ENCODE measurements at regions not wholly inside any gene's neighbourhood (a gene's known extent, or its start where the extent isn't known, plus 50 kb on each side); places are given as distances from the start of the nearest gene placed in this dataset.

DNA sequence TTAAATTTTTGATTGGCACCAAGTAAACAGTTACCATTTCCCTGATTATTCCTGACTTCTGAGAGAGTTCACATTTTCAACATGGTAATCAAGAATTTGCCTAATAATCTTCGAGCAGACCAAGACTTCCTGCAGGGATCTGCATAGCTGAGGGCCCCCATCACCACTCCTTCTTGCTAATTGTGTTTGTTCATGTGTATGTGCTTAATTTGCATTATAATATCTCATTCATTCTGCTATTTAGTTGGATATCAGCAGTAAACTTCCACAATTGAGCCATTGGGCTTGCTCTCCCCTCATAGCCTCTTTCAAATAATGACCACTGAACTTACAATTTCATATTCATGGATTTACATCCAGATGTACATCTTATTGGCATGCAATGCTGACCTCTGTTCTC, 292.5 kb downstream of the SPATA18 start (continued):
- TF ChIP-seq EGR1 (IDR thresholded peaks at IDR 0.05; ENCODE audit: borderline replicate concordance, low read depth, low read length) = no peak
- TF ChIP-seq JUND (IDR thresholded peaks at IDR 0.05; ENCODE audit: low read length) = no peak
- TF ChIP-seq FOSL1 (IDR thresholded peaks at IDR 0.05; ENCODE audit: insufficient read depth, low read depth, low read length) = no peak
- TF ChIP-seq, protein P1, sequence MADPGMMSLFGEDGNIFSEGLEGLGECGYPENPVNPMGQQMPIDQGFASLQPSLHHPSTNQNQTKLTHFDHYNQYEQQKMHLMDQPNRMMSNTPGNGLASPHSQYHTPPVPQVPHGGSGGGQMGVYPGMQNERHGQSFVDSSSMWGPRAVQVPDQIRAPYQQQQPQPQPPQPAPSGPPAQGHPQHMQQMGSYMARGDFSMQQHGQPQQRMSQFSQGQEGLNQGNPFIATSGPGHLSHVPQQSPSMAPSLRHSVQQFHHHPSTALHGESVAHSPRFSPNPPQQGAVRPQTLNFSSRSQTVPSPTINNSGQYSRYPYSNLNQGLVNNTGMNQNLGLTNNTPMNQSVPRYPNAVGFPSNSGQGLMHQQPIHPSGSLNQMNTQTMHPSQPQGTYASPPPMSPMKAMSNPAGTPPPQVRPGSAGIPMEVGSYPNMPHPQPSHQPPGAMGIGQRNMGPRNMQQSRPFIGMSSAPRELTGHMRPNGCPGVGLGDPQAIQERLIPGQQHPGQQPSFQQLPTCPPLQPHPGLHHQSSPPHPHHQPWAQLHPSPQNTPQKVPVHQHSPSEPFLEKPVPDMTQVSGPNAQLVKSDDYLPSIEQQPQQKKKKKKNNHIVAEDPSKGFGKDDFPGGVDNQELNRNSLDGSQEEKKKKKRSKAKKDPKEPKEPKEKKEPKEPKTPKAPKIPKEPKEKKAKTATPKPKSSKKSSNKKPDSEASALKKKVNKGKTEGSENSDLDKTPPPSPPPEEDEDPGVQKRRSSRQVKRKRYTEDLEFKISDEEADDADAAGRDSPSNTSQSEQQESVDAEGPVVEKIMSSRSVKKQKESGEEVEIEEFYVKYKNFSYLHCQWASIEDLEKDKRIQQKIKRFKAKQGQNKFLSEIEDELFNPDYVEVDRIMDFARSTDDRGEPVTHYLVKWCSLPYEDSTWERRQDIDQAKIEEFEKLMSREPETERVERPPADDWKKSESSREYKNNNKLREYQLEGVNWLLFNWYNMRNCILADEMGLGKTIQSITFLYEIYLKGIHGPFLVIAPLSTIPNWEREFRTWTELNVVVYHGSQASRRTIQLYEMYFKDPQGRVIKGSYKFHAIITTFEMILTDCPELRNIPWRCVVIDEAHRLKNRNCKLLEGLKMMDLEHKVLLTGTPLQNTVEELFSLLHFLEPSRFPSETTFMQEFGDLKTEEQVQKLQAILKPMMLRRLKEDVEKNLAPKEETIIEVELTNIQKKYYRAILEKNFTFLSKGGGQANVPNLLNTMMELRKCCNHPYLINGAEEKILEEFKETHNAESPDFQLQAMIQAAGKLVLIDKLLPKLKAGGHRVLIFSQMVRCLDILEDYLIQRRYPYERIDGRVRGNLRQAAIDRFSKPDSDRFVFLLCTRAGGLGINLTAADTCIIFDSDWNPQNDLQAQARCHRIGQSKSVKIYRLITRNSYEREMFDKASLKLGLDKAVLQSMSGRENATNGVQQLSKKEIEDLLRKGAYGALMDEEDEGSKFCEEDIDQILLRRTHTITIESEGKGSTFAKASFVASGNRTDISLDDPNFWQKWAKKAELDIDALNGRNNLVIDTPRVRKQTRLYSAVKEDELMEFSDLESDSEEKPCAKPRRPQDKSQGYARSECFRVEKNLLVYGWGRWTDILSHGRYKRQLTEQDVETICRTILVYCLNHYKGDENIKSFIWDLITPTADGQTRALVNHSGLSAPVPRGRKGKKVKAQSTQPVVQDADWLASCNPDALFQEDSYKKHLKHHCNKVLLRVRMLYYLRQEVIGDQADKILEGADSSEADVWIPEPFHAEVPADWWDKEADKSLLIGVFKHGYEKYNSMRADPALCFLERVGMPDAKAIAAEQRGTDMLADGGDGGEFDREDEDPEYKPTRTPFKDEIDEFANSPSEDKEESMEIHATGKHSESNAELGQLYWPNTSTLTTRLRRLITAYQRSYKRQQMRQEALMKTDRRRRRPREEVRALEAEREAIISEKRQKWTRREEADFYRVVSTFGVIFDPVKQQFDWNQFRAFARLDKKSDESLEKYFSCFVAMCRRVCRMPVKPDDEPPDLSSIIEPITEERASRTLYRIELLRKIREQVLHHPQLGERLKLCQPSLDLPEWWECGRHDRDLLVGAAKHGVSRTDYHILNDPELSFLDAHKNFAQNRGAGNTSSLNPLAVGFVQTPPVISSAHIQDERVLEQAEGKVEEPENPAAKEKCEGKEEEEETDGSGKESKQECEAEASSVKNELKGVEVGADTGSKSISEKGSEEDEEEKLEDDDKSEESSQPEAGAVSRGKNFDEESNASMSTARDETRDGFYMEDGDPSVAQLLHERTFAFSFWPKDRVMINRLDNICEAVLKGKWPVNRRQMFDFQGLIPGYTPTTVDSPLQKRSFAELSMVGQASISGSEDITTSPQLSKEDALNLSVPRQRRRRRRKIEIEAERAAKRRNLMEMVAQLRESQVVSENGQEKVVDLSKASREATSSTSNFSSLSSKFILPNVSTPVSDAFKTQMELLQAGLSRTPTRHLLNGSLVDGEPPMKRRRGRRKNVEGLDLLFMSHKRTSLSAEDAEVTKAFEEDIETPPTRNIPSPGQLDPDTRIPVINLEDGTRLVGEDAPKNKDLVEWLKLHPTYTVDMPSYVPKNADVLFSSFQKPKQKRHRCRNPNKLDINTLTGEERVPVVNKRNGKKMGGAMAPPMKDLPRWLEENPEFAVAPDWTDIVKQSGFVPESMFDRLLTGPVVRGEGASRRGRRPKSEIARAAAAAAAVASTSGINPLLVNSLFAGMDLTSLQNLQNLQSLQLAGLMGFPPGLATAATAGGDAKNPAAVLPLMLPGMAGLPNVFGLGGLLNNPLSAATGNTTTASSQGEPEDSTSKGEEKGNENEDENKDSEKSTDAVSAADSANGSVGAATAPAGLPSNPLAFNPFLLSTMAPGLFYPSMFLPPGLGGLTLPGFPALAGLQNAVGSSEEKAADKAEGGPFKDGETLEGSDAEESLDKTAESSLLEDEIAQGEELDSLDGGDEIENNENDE (IDR thresholded peaks at IDR 0.05; ENCODE audit: insufficient replicate concordance, low read length) = no peak
- TF ChIP-seq KDM1A (IDR thresholded peaks at IDR 0.05; ENCODE audit: borderline replicate concordance, low read length) = no peak
- TF ChIP-seq, protein P2, sequence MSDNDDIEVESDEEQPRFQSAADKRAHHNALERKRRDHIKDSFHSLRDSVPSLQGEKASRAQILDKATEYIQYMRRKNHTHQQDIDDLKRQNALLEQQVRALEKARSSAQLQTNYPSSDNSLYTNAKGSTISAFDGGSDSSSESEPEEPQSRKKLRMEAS (IDR thresholded peaks at IDR 0.05) = no peak
- no peak for TF ChIP-seq SUZ12 (IDR thresholded peaks at IDR 0.05; ENCODE audit: low read length)
- TF ChIP-seq BACH1 (IDR thresholded peaks at IDR 0.05; ENCODE audit: low read length) = no peak

All from H1 (cell line).